HG03354 (cell line): ENCODE measurements at regions not wholly inside any gene's neighbourhood (a gene's known extent, or its start where the extent isn't known, plus 50 kb on each side); places are given as distances from the start of the nearest gene placed in this dataset.
"Not testable (repeated sequence)": the region's sequence is repeated elsewhere in the genome, so short reads cannot be mapped to it uniquely, and the experiment has no call there.

Experiments
- ATAC-seq: cut with Tn5 transposase; IDR thresholded peaks from one replicate; pipeline ENCODE4 v1.9.1; 2021; ENCODE audit warnings: mild to moderate bottlenecking; ENCODE audit not compliant: unreplicated experiment, poor library complexity, severe bottlenecking

- no peak for ATAC-seq
These were observed 50.3 kb upstream of the TMC1 start for GRCh38 chr9:72471096-72471495.

DNA sequence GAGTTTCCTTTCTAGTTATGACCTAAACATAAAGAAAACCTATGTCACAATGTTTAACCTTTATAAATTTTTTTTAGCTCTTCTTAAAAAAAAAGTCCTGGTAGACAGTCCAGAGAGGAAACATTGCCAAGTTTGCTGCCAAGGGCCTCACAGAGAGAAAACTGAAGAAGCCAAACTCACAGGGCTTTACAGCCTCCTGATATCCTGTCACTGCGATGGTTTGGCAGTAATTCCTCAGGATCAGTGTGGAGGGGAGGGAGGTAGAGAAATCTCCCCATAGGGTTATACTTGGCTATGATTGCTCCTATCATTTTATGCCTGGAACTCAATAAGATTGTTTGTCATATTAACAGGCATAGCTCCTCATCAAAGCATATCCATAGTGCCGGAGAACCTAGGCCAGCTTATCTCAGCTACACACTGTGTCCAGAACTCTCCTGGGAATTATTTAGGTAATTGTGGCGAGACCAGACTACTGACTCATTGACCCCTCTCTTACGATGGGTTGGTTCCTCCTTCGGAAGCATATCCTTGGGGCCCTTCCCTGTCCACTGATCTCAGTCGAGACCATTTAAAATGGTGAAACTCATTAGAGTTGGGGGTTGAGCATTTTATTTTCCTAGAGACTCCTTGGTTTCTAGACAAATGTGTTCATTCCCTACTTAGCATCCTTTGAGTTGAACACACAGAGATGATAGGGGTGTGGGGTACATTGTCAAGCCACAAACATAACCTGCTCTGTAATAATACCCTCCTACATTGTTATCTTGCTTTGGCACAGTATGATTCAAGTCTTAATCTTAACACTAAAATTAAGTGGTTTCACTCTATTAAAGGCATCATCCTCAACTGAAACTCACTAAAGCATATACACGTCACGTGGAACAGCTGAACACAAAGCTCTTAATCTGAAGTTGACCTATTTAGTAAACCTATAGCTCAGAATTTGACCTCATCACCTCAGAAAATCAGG, 53.4 kb upstream of the TMC1 start:
- no peak for ATAC-seq

GRCh38 chr9:72465593-72465984, 55.8 kb upstream of the TMC1 start:
- ATAC-seq: no peak

DNA sequence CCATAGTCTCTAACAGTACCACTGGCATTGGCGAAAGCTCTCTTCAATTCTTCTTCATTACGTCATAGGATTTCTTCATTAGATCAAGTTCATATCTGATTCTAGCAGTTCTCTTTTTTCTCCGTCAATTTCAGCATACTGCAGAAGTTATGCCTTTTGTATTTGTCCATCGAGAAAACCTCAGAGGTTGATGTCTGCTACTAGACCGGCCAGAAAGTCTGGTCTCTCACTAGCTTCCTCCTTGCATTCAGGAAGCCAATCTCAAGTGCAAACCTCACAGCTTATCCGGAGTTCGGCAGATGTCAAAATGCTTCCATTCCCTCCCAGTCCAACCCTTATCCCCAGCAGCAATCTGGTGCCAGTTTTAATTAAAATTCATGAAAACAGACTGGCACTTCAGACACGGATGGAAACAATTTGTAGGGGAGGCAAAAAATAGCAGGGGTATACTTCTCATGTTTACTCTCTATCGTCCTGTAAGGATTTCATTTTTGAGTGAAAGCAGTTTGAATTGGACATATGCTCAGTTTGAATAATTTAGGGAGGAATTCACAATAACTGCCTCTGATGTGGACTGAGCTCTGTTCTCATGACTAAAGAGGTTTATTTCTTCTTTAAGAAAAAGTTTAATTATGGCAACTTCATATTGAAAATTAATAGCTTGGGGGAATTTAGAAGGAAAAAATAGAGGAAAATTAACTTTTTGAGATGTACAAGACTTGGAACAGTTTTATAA, 56.4 kb upstream of the TMC1 start:
- peak; percentile 70 for ATAC-seq

GRCh38 chr9:72462340-72462739, 59.1 kb upstream of the TMC1 start:
- ATAC-seq: no peak

- peak; percentile 39 for ATAC-seq
These were observed 60.8 kb upstream of the TMC1 start for GRCh38 chr9:72460342-72461312.

DNA sequence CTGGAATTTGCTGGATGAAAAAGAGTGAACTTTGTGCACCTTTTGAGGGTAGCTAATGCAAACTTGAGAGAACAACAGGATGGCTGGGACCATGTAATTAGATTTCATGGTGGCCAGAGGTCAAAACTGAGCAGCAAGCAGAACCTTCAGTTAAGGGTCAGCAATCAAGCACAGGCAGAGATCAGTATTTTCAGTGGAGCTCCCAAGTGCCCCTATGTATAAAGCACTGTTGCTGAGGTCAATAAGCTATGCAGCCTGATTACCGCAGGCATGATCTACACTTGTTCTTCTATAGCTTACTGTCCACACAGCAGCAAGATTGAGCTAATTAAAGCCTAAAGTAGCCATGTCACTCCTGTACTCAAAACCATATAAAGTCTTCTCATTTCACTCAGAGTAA, 62.1 kb upstream of the TMC1 start:
- no peak for ATAC-seq

DNA sequence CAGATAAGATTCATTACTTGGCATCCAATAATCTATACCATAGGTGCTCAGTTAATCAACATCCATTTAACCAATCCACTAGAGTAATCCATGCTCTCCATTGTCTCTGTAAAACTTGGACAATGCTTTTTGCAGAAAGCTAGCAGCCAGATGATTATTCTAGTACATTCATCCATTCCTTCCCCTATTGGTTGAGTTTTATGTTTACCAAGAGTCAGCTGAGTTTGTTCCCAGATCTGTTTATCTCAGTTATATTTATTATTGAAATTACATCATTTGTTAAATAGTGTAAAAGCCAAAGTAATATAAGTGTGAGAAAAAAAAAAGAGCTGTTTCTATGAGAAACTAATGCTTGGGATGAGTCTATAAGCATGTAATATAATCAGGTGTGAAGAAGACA, 63.3 kb upstream of the TMC1 start:
- ATAC-seq: no peak

- no peak for ATAC-seq
These were observed 64.0 kb upstream of the TMC1 start for GRCh38 chr9:72457366-72457765.

DNA sequence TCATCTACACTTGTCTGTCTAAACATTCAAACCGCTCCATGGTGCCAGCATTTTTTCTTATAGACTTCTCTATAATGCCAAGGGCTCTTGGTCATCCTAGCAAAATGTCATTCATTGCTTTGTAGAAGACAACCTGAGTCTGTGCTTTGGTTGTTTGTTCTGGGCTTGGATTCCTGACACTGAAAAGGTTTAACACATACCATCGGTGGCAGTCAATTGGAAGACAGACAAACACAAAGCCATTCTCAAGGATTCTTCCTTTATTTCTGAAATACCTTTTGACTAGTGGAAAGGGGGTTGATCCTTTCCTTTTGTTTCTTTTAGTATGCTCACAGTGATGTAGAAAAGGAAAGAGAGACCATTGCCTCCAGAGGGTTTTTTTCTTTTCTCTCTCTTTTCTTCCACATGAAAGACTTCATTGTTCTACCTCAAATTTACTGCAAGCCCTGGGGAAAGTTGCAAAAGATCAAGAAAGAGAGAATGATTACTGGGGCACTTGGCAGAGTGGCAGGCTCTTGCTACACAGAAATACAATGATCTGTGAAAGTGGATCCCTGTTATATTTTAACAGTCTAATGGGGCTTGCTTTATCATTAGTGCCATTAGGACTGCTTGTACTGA, 66.4 kb upstream of the TMC1 start:
- ATAC-seq: no peak

DNA sequence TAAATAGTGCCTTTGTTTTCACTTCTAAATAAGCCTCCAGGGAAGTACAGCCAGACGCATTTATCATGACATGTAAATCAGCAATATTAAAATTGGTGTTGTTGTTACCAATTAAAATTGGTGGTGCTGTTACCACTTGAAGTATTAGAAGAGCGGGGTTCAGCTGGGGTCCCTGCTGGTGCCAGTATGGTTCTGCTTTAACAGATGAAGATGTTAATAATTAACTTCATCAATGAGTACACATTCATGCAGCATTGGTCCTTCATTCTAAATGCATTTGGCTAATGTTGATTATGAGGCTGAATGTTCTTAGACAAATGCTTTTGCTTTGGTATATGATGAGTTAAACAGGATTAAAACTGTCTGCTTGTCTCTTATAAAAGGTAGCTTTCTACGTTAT, 67.6 kb upstream of the TMC1 start:
- ATAC-seq: no peak

DNA sequence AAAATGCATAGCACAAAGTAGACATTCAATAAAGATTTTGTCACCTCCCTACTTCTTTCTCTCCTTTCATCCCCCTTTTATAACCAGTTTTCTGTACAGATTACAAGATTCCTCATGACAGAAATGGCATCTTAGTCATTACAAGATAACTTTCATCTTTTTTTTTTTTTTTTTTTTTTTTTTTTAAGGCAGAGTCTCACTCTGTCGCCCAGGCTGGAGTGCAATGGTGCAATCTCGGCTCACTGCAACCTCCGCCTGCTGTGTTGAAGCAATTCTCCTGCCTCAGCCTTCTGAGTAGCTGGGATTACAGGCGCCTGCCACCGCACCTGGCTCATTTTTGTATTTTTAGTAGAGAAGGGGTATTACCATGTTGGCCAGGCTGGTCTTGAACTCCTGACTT, 75.2 kb upstream of the TMC1 start:
- ATAC-seq: not testable (repeated sequence)

- ATAC-seq: no peak
These were observed 76.0 kb upstream of the TMC1 start for GRCh38 chr9:72445306-72445995.

DNA sequence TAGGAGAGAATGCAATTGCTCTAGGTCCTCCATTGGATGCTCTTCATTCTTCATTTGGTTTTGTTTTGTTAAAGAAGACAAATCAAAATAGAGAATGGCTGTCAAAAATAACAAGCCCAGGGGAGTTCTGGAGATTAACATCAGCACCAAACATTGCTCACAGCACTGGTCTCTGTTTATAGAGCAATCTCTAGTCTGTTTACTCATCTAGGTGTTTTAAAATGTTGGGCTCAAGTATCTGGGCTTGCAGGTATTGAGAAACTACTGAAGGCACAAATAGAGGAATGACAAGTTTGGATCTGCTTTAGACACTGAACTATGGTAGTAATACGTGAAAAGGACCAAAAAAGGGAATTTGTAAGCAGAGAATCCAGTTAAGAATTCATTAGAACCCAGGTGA, 77.0 kb upstream of the TMC1 start:
- peak; percentile 6 for ATAC-seq

DNA sequence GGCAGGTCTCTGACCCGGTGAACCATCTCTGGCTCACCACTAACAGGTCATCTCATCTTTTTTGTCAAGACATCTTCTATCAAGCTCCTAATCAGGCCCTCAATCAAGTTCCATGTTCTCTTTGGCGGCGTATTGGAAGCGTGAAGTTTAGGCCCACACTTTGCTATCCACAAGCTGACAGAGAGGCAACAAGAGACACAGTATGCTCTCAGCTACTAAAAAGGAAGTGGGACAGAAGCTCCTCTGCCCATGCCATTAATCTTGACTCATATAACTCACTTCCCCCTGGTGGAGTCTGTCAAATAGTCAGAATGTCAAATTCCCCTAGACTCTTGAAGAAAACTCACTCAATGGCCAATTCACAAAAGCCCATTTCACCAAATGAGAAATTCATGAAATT, 77.6 kb upstream of the TMC1 start:
- ATAC-seq: peak; percentile 94

DNA sequence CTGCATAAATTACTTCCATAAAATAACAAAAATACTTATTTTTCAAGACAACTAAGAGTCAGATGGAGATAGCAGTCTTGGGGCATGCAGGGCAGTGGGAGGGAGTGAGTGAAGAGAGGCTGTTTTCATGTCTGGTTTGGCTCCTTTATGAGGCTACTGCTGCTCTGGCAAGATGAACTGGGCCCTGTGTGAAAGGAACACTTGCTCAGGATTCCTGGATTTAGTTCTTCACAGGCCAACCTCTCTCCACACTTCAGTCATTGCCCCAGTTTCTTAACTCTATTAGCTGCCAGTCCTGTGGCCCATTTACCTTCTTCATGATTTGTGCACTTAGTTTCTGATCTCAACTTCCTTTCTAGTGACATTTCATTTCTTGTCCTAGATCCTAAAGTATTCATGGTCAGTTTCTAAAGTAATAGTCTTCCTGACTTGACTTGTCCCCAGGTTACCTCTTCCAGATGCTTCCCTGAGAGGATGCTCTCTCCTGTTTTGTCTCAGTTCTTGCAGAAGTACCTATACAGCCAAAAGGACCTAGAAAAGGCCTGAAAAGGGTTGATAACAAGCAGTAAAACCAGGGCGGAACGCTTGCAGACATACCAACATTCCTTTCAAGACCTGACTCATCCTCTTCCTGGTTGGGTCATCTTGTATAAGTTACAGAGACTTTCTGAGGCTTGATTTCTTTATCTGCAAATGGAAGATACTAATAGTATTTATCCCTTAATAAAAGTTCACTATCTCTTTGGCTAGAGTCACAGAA, 77.0 kb upstream of the ZFAND5 start:
- no peak for ATAC-seq

- ATAC-seq: no peak
These were observed 76.2 kb upstream of the ZFAND5 start for GRCh38 chr9:72440992-72441847.
